Neural progenitor cell (in vitro differentiated cells): ENCODE measurements at regions not wholly inside any gene's neighbourhood (a gene's known extent, or its start where the extent isn't known, plus 50 kb on each side); places are given as distances from the start of the nearest gene placed in this dataset.

Experiments
- DNase-seq: peaks from one replicate; pipeline ENCODE4 v3.0.0-alpha.2; 2016; ENCODE audit warnings: low spot score
- H2AFZ ChIP-seq: fragments of 200-600 bp; sonication (generic); replicated peaks from 2 replicates; pipeline ENCODE4 v1.6.1; 2016; ENCODE audit warnings: antibody characterized with exemption
- H3F3A ChIP-seq: fragments of 200-600 bp; sonication (generic); 2 replicates; pipeline ENCODE4 v1.6.1; 2016; ENCODE audit warnings: antibody characterized with exemption, low read depth
- H3K27ac ChIP-seq: fragments of 200-600 bp; sonication (generic); 2 replicates; pipeline ENCODE4 v1.5.1; 2016; ENCODE audit warnings: mild to moderate bottlenecking
- H3K27me3 ChIP-seq: fragments of 200-600 bp; sonication (generic); 2 replicates; pipeline ENCODE4 v1.6.1; 2016; ENCODE audit warnings: mild to moderate bottlenecking, moderate library complexity
- H3K36me3 ChIP-seq: fragments of 200-600 bp; sonication (generic); 2 replicates; pipeline ENCODE4 v1.5.1; 2016
- H3K4me1 ChIP-seq: fragments of 200-600 bp; sonication (generic); 2 replicates; pipeline ENCODE4 v1.6.1; 2016; ENCODE audit warnings: mixed run types
- H3K4me2 ChIP-seq: fragments of 200-600 bp; sonication (generic); 2 replicates; pipeline ENCODE4 v1.6.1; 2016
- H3K4me3 ChIP-seq: fragments of 200-600 bp; sonication (generic); 2 replicates; pipeline ENCODE4 v1.5.1; 2016
- H3K79me2 ChIP-seq: fragments of 200-600 bp; sonication (generic); 2 replicates; pipeline ENCODE4 v1.6.1; 2016; ENCODE audit warnings: low read depth
- H3K9ac ChIP-seq: fragments of 200-600 bp; sonication (generic); 2 replicates; pipeline ENCODE4 v1.6.1; 2016
- H3K9me3 ChIP-seq: fragments of 200-600 bp; sonication (generic); 2 replicates; pipeline ENCODE4 v1.5.1; 2016; ENCODE audit warnings: low read depth
- H4K20me1 ChIP-seq: fragments of 200-600 bp; sonication (generic); 2 replicates; pipeline ENCODE4 v1.6.1; 2016; ENCODE audit warnings: low read depth
- H3K27ac Mint-ChIP-seq: 3 replicates; pipeline ENCODE4 v1.8.0; 2021; ENCODE audit warnings: mixed read lengths
- H3K27me3 Mint-ChIP-seq: 2 replicates; pipeline ENCODE4 v1.8.0; 2022; ENCODE audit warnings: low read depth, mild to moderate bottlenecking, inconsistent platforms, moderate library complexity, mixed read lengths; ENCODE audit not compliant: insufficient read depth
- H3K36me3 Mint-ChIP-seq: 3 replicates; pipeline ENCODE4 v1.8.0; 2021; ENCODE audit warnings: mixed read lengths
- H3K4me1 Mint-ChIP-seq: 3 replicates; pipeline ENCODE4 v1.8.0; 2021; ENCODE audit warnings: mixed read lengths
- H3K4me3 Mint-ChIP-seq: 3 replicates; pipeline ENCODE4 v1.8.0; 2021; ENCODE audit warnings: mild to moderate bottlenecking, moderate library complexity, mixed read lengths
- H3K9me3 Mint-ChIP-seq: 3 replicates; pipeline ENCODE4 v1.8.0; 2020; ENCODE audit warnings: mixed read lengths
- CTCF ChIP-seq: fragments of 200-600 bp; sonication (generic); IDR thresholded peaks from 2 replicates; pipeline ENCODE4 v1.5.1; 2017; ENCODE audit warnings: antibody characterized with exemption, mild to moderate bottlenecking
- EZH2 ChIP-seq: fragments of 200-600 bp; sonication (generic); IDR thresholded peaks from 2 replicates; pipeline ENCODE4 v1.6.1; 2017; ENCODE audit warnings: antibody characterized with exemption, mild to moderate bottlenecking, moderate library complexity
- EZH2phosphoT487 ChIP-seq: fragments of 200-600 bp; sonication (generic); IDR thresholded peaks from 2 replicates; pipeline ENCODE4 v1.6.1; 2017; ENCODE audit warnings: antibody characterized with exemption

GRCh38 chr20:39880890-39881289 lies 808.1 kb downstream of the MAFB start:
- Histone ChIP-seq H3K4me2 (no peak overlapping the region), H3K36me3 (no peaks in the 10 kb centered on the region), H3K4me3 (no peak overlapping the region), H3K4me1 (peaks cover 11% of the 10 kb centered on the region), H3K9me3 (no peaks in the 10 kb centered on the region), H2AFZ (no peak overlapping the region), H3K79me2 (no peaks in the 10 kb centered on the region), H3K9ac (no peak overlapping the region), H4K20me1 (no peaks in the 10 kb centered on the region), H3K27me3 (no peaks in the 10 kb centered on the region), H3K27ac (no peak overlapping the region), H3F3A (no peaks in the 10 kb centered on the region)
- TF ChIP-seq CTCF (peak; percentile 23), EZH2phosphoT487 (no peak)
- H3K4me1 Mint-ChIP-seq = peaks cover 36% of the 10 kb centered on the region
- H3K9me3 Mint-ChIP-seq = peaks cover 4% of the 10 kb centered on the region
- no peak overlapping the region for H3K27ac Mint-ChIP-seq
- no peak overlapping the region for H3K4me3 Mint-ChIP-seq
- H3K36me3 Mint-ChIP-seq = no peaks in the 10 kb centered on the region
- H3K27me3 Mint-ChIP-seq = peaks cover 14% of the 10 kb centered on the region
- no peak for DNase-seq

- H4K20me1 ChIP-seq = no peaks in the 10 kb centered on the region
These were observed 809.7 kb downstream of the MAFB start for GRCh38 chr20:39879296-39879695.

GRCh38 chr20:39878809-39879208 lies 810.2 kb downstream of the MAFB start:
- Mint-ChIP-seq H3K9me3 (peaks cover 4% of the 10 kb centered on the region), H3K4me1 (peaks cover 42% of the 10 kb centered on the region), H3K27ac (no peak overlapping the region), H3K36me3 (no peaks in the 10 kb centered on the region), H3K4me3 (no peak overlapping the region), H3K27me3 (peaks cover 20% of the 10 kb centered on the region)
- Histone ChIP-seq H3K36me3 (no peaks in the 10 kb centered on the region), H3K9me3 (no peaks in the 10 kb centered on the region), H3K9ac (no peak overlapping the region), H2AFZ (no peak overlapping the region), H3K4me3 (no peak overlapping the region), H4K20me1 (no peaks in the 10 kb centered on the region), H3K4me1 (peaks cover 13% of the 10 kb centered on the region), H3K4me2 (no peak overlapping the region), H3K27ac (no peak overlapping the region), H3F3A (no peaks in the 10 kb centered on the region), H3K79me2 (no peaks in the 10 kb centered on the region), H3K27me3 (no peaks in the 10 kb centered on the region)
- DNase-seq = no peak
- TF ChIP-seq CTCF (no peak), EZH2phosphoT487 (no peak), EZH2 (no peak)

More at GRCh38 chr20:39879296-39879695, 809.7 kb downstream of the MAFB start:
- Mint-ChIP-seq H3K4me3 (no peak overlapping the region), H3K27ac (no peak overlapping the region), H3K27me3 (peaks cover 20% of the 10 kb centered on the region), H3K36me3 (no peaks in the 10 kb centered on the region), H3K4me1 (peaks cover 38% of the 10 kb centered on the region), H3K9me3 (peaks cover 4% of the 10 kb centered on the region)
- no peak for DNase-seq
- H3K27ac ChIP-seq = no peak overlapping the region
- TF ChIP-seq EZH2 (no peak), EZH2phosphoT487 (no peak), CTCF (no peak)
- no peak overlapping the region for H2AFZ ChIP-seq
- no peaks in the 10 kb centered on the region for H3K79me2 ChIP-seq
- no peaks in the 10 kb centered on the region for H3K9me3 ChIP-seq
- H3K4me1 ChIP-seq = peaks cover 11% of the 10 kb centered on the region
- H3K9ac ChIP-seq = no peak overlapping the region
- H3K4me3 ChIP-seq = no peak overlapping the region
- no peaks in the 10 kb centered on the region for H3K36me3 ChIP-seq
- H3F3A ChIP-seq = no peaks in the 10 kb centered on the region
- H3K4me2 ChIP-seq = no peak overlapping the region
- H3K27me3 ChIP-seq = no peaks in the 10 kb centered on the region
